ENCODE measurements at regions not wholly inside any gene's neighbourhood (a gene's known extent, or its start where the extent isn't known, plus 50 kb on each side); places are given as distances from the start of the nearest gene placed in this dataset.

DNA sequence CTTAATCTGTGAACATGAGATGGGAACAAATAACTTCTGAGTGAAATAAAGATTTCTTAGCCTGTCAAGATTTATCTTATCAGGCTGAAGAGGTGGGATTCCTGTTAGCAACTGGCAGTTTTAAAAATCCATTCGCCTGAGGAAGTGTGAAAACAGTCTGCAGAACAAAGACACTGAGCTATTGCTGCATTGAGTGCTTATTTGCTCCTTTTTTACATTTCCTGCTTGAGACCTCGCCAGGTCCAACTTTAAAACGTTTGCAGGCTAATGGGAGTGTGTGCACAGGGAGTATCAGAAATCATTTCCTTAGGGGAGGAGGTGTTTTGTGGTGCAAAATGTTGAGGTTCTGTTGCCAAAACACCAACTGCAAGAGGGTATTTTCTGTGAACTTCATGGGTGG lies 957.8 kb upstream of the RBFOX1 start:
- no peak for DNase-seq (ENCODE audit: low spot score)

DNA sequence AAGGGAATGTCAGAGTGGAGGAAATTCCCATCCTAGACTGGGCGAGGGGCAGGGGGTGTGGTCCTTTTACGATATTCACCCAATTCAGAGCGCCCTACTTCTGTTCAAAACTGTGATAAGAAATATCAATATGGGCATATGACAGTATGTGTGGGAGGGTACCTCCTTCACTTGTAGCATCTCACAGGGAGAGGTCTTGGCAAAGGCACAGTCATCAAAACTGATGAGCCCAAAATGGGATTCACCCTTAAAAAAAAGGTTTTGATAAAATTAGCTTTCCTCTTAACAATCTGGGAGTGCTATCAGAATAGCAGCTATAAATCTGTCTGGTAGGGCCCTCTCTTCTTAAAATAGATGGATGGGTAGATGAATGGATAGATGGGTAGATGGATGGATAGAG lies 967.8 kb upstream of the RBFOX1 start:
- no peak for DNase-seq (ENCODE audit: low spot score)

- no peak for DNase-seq (ENCODE audit: low spot score)
Observed at GRCh38 chr16:6363896-6364607, 968.6 kb upstream of the RBFOX1 start.

DNA sequence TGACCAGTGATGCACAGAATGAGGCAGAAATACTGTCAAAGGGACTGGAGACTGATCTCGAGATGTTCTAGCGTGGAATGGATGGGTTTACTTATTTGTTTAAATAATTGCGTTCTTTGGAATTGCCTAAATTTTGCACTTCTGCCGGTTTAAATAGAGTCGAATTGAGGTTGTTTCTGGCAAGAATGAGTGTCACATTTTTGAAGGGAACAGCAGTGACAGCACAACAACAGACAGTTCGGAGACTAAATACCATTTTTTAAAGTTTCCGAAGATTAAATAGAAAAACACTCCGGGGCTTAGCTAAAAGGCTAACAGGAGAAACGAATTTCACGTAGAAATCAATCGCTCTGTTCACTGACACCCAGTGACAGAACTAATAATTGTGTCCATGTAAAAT lies 969.2 kb upstream of the RBFOX1 start:
- DNase-seq (ENCODE audit: low spot score) = no peak

- no peak for DNase-seq (ENCODE audit: low spot score)
Observed at GRCh38 chr16:6362321-6362720, 970.3 kb upstream of the RBFOX1 start.

GRCh38 chr16:6360641-6361040 lies 972.0 kb upstream of the RBFOX1 start:
- no peak for DNase-seq (ENCODE audit: low spot score)

DNA sequence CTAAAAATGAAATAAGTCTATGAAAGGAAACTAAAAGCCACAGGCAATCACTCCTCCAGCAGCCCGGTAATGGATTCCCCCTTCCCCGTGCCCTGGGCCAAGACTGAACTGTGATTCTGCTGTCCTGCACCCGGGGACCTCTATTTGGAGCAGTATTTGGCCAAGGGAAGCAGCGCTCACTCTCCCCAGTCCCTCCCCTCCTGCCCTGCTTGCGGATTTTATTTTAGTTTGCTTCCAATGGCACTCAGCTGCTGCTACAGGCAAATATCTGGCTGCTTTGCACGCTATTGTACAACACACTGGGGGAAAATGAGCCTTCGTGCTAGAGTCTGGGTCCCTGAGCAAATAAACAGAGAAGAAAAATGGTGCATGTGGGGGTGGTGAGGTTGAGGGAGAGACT lies 975.7 kb upstream of the RBFOX1 start:
- no peak for DNase-seq (ENCODE audit: low spot score)

- DNase-seq (ENCODE audit: low spot score) = no peak
Observed at GRCh38 chr16:6349725-6350124, 982.9 kb upstream of the RBFOX1 start.

GRCh38 chr16:6345090-6345489 lies 987.6 kb upstream of the RBFOX1 start:
- no peak for DNase-seq (ENCODE audit: low spot score)

DNA sequence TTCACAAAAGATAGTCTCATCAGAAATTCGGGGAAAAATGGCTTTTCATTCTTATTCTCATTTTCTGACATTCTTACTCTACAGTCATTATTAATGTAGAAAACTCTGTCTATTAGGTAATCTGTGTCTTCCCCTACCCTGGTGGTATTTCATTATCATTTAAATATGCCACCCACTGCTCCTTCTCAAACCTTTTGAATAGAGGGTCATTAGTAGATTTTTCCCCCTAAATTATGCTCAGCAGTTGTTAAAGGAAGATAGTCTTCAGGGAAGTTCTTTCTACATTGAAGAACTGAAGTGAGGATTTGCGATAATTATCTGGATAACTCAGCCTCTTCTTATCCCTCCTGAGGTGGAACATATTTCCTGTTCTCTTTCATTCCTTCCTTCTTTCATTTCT lies 989.5 kb upstream of the RBFOX1 start:
- no peak for DNase-seq (ENCODE audit: low spot score)

DNA sequence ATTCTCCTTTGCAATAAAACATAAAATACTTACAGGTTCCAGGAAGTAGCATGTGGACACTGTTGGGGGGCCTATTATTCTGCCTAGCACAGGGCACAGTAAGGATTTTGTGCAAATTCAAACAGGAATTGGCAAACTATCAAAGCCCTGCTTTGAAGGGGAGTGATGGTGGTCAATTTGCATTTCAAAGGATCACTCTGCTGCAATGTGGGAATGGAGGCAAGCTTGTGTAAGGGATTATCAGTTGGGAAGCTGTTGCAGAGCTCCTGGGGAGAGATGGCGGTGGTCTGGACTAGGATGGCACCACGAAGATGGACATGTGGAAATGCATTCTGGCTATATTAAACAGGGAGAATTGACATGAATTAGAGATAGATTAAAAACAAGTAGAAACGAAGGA lies 990.7 kb upstream of the RBFOX1 start:
- no peak for DNase-seq (ENCODE audit: low spot score)

DNA sequence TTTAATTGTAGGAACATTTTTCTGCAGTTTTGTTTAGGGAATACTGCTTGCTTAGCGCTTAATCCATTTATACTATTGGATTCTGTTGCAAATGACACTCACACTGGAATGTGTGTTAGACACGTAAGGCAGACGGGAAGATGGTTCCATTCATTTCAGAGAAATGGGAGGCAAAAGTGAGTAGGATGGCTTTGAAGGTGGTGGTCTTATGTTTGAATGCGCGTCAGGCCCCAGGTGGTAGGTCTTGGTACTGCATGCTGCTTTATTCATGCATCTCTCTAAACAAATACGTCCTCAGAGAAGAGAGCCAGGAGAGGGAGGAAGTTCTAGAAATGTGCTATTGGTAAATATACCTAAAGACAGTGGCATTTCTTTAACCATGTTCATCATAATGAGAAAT lies 997.6 kb upstream of the RBFOX1 start:
- no peak for DNase-seq (ENCODE audit: low spot score)

GRCh38 chr16:6331770-6332169 lies 1000.9 kb upstream of the RBFOX1 start:
- DNase-seq (ENCODE audit: low spot score) = no peak

DNA sequence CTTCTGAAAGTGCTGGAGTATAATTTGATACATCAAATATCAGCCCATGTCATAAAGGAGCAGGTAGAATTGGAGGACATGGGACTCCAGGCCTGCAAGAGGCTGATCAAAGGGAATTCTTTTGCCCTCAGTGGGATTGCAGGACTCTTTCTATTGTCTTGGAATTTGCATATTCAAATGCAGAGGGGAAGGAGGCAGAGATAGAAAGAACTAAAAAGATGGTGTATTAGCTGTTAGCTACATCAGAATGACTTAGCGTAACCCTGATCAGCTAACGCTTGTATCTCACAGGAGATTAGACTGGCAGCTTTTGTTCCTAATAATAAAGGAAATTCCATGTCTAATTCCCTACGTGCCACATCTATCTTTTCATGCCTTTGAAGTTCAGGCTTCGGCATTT lies 1014.7 kb upstream of the RBFOX1 start:
- DNase-seq (ENCODE audit: low spot score) = no peak

- no peak for DNase-seq (ENCODE audit: low spot score)
Observed at GRCh38 chr16:6309271-6309670, 1023.4 kb upstream of the RBFOX1 start.

DNA sequence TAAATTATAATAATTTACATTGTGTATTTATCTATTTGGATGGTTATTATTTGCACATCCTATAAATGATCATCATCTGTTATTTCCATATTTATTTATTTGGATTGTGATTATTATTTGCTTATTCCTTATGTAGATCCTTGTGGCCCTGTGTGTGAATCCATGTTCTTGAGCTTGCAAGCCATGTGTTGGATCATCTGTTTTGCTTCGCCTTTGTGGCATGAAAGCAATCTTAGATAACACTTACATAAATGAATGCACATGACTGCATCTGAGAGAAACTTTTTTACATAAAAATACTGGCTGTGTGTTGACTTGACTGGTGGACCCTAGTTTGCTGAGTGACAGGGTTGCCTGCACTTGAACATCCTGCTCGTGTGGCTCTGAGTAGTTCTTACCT lies 1024.5 kb upstream of the RBFOX1 start:
- DNase-seq (ENCODE audit: low spot score) = no peak

DNA sequence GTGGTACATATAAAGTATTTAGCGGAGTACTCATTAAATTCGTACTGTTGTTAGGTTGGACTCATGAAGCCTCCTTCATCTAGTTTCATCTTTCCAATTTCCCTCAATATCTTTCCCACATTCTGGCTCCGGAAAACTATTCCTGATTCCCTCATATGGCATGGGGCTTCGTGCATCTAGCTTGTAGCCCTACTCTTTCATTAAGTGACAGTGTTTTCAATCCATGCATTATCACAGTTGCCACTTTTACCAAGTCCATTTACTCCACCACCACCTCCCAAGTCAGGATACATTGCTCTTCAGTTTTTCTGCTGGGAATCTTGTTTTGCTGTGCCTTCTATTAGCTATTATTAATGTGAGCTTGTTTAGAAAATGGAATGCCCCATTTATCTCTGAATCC lies 1032.1 kb upstream of the RBFOX1 start:
- DNase-seq (ENCODE audit: low spot score) = no peak

DNA sequence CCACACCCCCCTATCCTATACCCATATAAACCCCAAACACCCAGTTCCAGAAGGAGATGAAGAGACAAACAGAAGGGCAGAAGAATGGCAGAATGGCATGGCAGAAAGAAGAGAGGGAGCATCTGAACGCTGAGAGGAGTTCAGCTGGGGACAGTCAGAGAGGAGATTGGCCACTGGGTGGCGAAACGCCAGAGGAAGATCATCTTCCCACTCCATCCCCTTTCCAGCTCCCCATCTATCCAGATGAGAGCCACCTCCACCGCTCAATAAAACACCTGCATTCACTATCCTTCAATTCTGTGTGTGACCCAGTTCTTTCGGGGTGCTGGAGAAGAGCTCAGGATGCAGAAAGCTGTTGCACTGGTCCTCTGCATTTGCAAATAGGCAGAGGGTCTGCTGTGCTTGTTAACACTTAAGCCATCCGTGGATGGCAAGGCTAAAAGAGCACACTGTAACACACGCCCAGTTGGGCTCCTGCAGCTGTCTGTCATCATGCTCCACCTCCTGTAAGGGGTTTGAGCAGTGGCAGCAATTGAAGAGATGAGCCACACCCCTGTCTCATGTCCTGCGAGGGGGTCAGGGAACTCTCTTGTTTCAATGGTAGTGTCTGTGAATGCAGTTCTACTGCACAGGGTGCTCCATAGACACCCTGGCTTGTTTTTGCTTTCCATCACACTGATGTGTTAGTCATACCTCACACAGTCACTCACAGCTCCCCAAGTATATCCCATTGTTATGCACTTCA lies 1034.8 kb upstream of the RBFOX1 start:
- DNase-seq (ENCODE audit: low spot score) = no peak

- DNase-seq (ENCODE audit: low spot score) = no peak
Observed at GRCh38 chr16:6286176-6286575, 1046.5 kb upstream of the RBFOX1 start.

GRCh38 chr16:6284731-6285130 lies 1047.9 kb upstream of the RBFOX1 start:
- no peak for DNase-seq (ENCODE audit: low spot score)

DNA sequence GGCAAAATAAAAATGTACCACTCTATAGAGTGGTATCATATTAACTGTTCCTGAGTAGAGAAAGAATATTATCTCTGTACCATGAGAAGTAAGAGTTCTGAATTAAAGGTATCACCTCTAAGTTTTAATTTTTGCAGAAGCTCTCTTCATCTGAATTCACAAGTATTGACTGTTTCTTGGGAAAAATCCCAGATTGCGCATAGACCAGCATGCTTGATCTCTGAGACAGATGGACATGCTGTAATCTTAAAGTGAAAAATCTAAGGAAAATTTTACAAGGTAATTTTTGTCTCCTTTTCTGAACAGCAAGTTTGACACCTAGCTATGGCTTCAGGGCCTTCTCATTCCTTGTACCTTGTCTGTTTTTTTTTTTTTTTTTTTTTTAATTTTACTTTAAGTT lies 1050.7 kb upstream of the RBFOX1 start:
- no peak for DNase-seq (ENCODE audit: low spot score)

DNA sequence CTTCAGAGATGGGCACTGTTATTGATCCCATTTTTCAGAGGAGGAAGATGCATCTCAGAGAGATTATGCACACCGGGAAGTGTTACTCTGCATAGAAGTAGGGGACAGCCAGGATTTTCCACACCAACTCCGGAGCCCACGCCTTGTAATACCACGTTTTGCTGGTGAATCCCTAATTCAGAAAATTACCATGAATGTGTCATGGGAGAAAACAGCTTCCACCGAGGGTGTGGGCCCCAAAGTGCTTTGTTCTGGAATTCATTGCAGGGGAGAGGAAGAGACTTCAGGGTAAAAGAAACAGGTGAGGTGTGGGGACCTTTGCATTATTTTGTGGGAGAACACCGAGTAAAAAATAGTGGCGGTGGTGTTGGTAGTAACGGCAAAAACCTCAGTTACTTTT lies 1051.4 kb upstream of the RBFOX1 start:
- no peak for DNase-seq (ENCODE audit: low spot score)

- DNase-seq (ENCODE audit: low spot score) = no peak
Observed at GRCh38 chr16:6280055-6280454, 1052.6 kb upstream of the RBFOX1 start.

GRCh38 chr16:6279286-6279685 lies 1053.4 kb upstream of the RBFOX1 start:
- no peak for DNase-seq (ENCODE audit: low spot score)

Data from CD4-positive, alpha-beta T cell treated with Interleukin-15 for 4 hours (primary cell).